H1 (cell line): ENCODE measurements at regions not wholly inside any gene's neighbourhood (a gene's known extent, or its start where the extent isn't known, plus 50 kb on each side); places are given as distances from the start of the nearest gene placed in this dataset.
A peak's percentile ranks its signal among the peaks of the same experiment; 100 is the strongest.

Experiments used
- CTCF ChIA-PET: fragments of 300-600 bp; sonication (Branson Sonifier 250); formaldehyde crosslinking; loops from one replicate; lab custom pipeline; 2021; ENCODE audit not compliant: partially characterized antibody; lab: Charles Lee
- POLR2A ChIA-PET: fragments of 300-600 bp; sonication (Branson Sonifier 250); formaldehyde crosslinking; loops from one replicate; lab custom pipeline; 2021; ENCODE audit warnings: inconsistent platforms; ENCODE audit not compliant: partially characterized antibody; lab: Charles Lee
- DNase-seq, 2 experiments: peaks; one replicate each; pipeline versions ENCODE4 v3.0.0 to v3.0.0-alpha.2; 2010 to 2022; ENCODE audit warnings: low spot score in 2 of 2, low read depth in 1 of 2, mixed read lengths in 1 of 2
- FAIRE-seq: peaks from 2 replicates; lab custom pipeline; 2011; peaks lifted over from hg19 to GRCh38; lab: Jason Lieb, UNC
- H2AFZ ChIP-seq: 2 replicates; pipeline ENCODE4 v1.8.1; 2012; ENCODE audit warnings: low read length, inconsistent platforms
- H2AK5ac ChIP-seq: 2 replicates; pipeline ENCODE4 v1.6.1; 2013; ENCODE audit warnings: low read depth, low read length
- H2BK120ac ChIP-seq: replicated peaks from 2 replicates; pipeline ENCODE3; 2013; ENCODE audit warnings: low read depth, low read length, inconsistent platforms
- H2BK12ac ChIP-seq: 2 replicates; pipeline ENCODE4 v1.6.1; 2013; ENCODE audit warnings: low read depth, low read length
- H2BK15ac ChIP-seq: 2 replicates; pipeline ENCODE4 v1.6.1; 2013; ENCODE audit warnings: low read length
- H2BK20ac ChIP-seq: 2 replicates; pipeline ENCODE4 v1.6.1; 2013; ENCODE audit warnings: low read length
- H2BK5ac ChIP-seq: 2 replicates; pipeline ENCODE4 v1.6.1; 2013; ENCODE audit warnings: low read depth, low read length
- H3K14ac ChIP-seq: 2 replicates; pipeline ENCODE4 v1.6.1; 2013; ENCODE audit warnings: inconsistent platforms; ENCODE audit not compliant: insufficient read length
- H3K18ac ChIP-seq: 2 replicates; pipeline ENCODE4 v1.6.1; 2013; ENCODE audit warnings: low read length; ENCODE audit errors: extremely low read depth
- H3K23ac ChIP-seq: 2 replicates; pipeline ENCODE4 v1.6.1; 2013; ENCODE audit warnings: inconsistent platforms; ENCODE audit not compliant: insufficient read length
- H3K23me2 ChIP-seq: 2 replicates; pipeline ENCODE4 v1.6.1; 2013; ENCODE audit warnings: low read depth, low read length
- H3K27ac ChIP-seq: 2 replicates; pipeline ENCODE4 v1.6.1; 2011; ENCODE audit warnings: low read depth, low read length, inconsistent platforms
- H3K27me3 ChIP-seq, 4 experiments: replicated peaks in 1 of 4; 1 replicate in 1 of 4; 2 replicates in 3 of 4; pipeline versions ENCODE4 v1.6.1 to v1.8.1; 2011 to 2013; ENCODE audit warnings: low read length in 3 of 4, mild to moderate bottlenecking in 3 of 4, inconsistent platforms in 2 of 4, mixed read lengths in 2 of 4, moderate library complexity in 1 of 4; ENCODE audit not compliant: control insufficient read depth in 3 of 4, insufficient read depth in 3 of 4; ENCODE audit errors: extremely low read depth in 1 of 4
- H3K36me3 ChIP-seq, 4 experiments: 2 replicates each; pipeline versions ENCODE4 v1.6.1 to v1.8.1; 2011 to 2013; ENCODE audit warnings: mild to moderate bottlenecking in 4 of 4, low read length in 3 of 4, moderate library complexity in 2 of 4, control low read depth in 1 of 4, inconsistent platforms in 1 of 4; ENCODE audit not compliant: insufficient read depth in 4 of 4, control insufficient read depth in 2 of 4
- H3K4ac ChIP-seq: replicated peaks from 2 replicates; pipeline ENCODE3; 2013; ENCODE audit warnings: low read length, low read depth, mixed read lengths, inconsistent platforms; ENCODE audit not compliant: insufficient read length
- H3K4me1 ChIP-seq, 4 experiments: replicated peaks in 1 of 4; 1 replicate in 1 of 4; 2 replicates in 3 of 4; pipeline versions ENCODE4 v1.6.1 to v1.8.1; 2011 to 2013; ENCODE audit warnings: low read length in 3 of 4, inconsistent platforms in 2 of 4, mixed read lengths in 1 of 4; ENCODE audit not compliant: insufficient read depth in 4 of 4, control insufficient read depth in 3 of 4
- H3K4me2 ChIP-seq, 2 experiments: 2 replicates each; pipeline versions ENCODE4 v1.6.1 to v1.8.1; 2011 to 2013; ENCODE audit warnings: low read depth in 2 of 2, low read length in 2 of 2, control low read depth in 1 of 2, inconsistent platforms in 1 of 2, mild to moderate bottlenecking in 1 of 2; ENCODE audit not compliant: insufficient read depth in 1 of 2
- H3K4me3 ChIP-seq, 4 experiments: fragments of 200-600, 300-600 bp in 1 of 4; sonication (generic), shearing (Covaris generic), sonication (Bioruptor Twin) in 1 of 4; 2 replicates each; pipeline versions ENCODE4 v1.5.1 to v1.8.1; 2011 to 2016; ENCODE audit warnings: low read length in 4 of 4, low read depth in 3 of 4, control low read depth in 2 of 4, inconsistent platforms in 2 of 4, mild to moderate bottlenecking in 2 of 4, mixed read lengths in 1 of 4, moderate library complexity in 1 of 4; ENCODE audit not compliant: insufficient read depth in 2 of 4; ENCODE audit errors: extremely low read depth in 1 of 4
- H3K56ac ChIP-seq: replicated peaks from 2 replicates; pipeline ENCODE3; 2013; ENCODE audit warnings: low read depth, mild to moderate bottlenecking, mixed read lengths, low read length, inconsistent platforms; ENCODE audit not compliant: insufficient read length
- H3K79me1 ChIP-seq: 2 replicates; pipeline ENCODE4 v1.6.1; 2013; ENCODE audit warnings: low read depth, low read length, control low read depth
- H3K79me2 ChIP-seq, 2 experiments: 2 replicates each; pipeline versions ENCODE4 v1.6.1 to v1.8.1; 2012 to 2013; ENCODE audit warnings: low read length in 2 of 2, mild to moderate bottlenecking in 2 of 2, inconsistent platforms in 1 of 2; ENCODE audit not compliant: insufficient read depth in 2 of 2, control insufficient read depth in 1 of 2
- H3K9ac ChIP-seq, 4 experiments: replicated peaks in 1 of 4; 1 replicate in 1 of 4; 2 replicates in 3 of 4; pipeline versions ENCODE4 v1.6.1 to v1.8.1; 2011 to 2013; ENCODE audit warnings: low read depth in 3 of 4, low read length in 3 of 4, control low read depth in 2 of 4, mild to moderate bottlenecking in 2 of 4, moderate library complexity in 2 of 4, inconsistent platforms in 1 of 4; ENCODE audit errors: extremely low read depth in 1 of 4
- H3K9me3 ChIP-seq, 2 experiments: 2 replicates each; pipeline versions ENCODE4 v1.6.1 to v1.8.1; 2012 to 2013; ENCODE audit warnings: mild to moderate bottlenecking in 2 of 2, moderate library complexity in 2 of 2, control low read depth in 1 of 2, inconsistent platforms in 1 of 2, low read depth in 1 of 2, low read length in 1 of 2, mixed read lengths in 1 of 2; ENCODE audit not compliant: insufficient read depth in 2 of 2
- H4K20me1 ChIP-seq, 2 experiments: replicated peaks in 1 of 2; 2 replicates each; pipeline versions ENCODE3 to v1.8.1; 2011 to 2013; ENCODE audit warnings: inconsistent platforms in 2 of 2, low read length in 2 of 2, mild to moderate bottlenecking in 1 of 2; ENCODE audit not compliant: insufficient read depth in 2 of 2, control insufficient read depth in 1 of 2
- H4K5ac ChIP-seq: 2 replicates; pipeline ENCODE4 v1.6.1; 2013; ENCODE audit warnings: low read length, low read depth, mixed read lengths, inconsistent platforms; ENCODE audit not compliant: insufficient read length
- H4K8ac ChIP-seq: 2 replicates; pipeline ENCODE4 v1.8.0; 2013; ENCODE audit warnings: mild to moderate bottlenecking, moderate library complexity, low read length, inconsistent platforms; ENCODE audit not compliant: insufficient read depth; ENCODE audit errors: extremely low read depth
- H4K91ac ChIP-seq: replicated peaks from 2 replicates; pipeline ENCODE3; 2013; ENCODE audit warnings: low read length, mixed read lengths, inconsistent platforms; ENCODE audit not compliant: insufficient read length
- ATF3 ChIP-seq: IDR thresholded peaks from 2 replicates; pipeline ENCODE4 v1.6.1; 2011; ENCODE audit warnings: low read depth, mild to moderate bottlenecking, low read length; ENCODE audit not compliant: insufficient read depth
- BRCA1 ChIP-seq: IDR thresholded peaks from 2 replicates; pipeline ENCODE4 v1.6.1; 2012; ENCODE audit warnings: low read depth, low read length, improper control_type of control experiment
- CBX5 ChIP-seq: fragments of 300-800, 300-1000 bp; sonication (generic); IDR thresholded peaks from 2 replicates; pipeline ENCODE4 v1.7.1; 2016; ENCODE audit warnings: antibody characterized with exemption, low read length, low read depth
- CBX8 ChIP-seq: fragments of 300-800, 300-1000 bp; sonication (generic); IDR thresholded peaks from 2 replicates; pipeline ENCODE4 v1.7.1; 2016; ENCODE audit warnings: low read depth, low read length, borderline replicate concordance
- CREB1 ChIP-seq: IDR thresholded peaks from 2 replicates; pipeline ENCODE4 v1.6.1; 2012; ENCODE audit warnings: inconsistent platforms
- EGR1 ChIP-seq: IDR thresholded peaks from 2 replicates; pipeline ENCODE4 v1.6.1; 2011; ENCODE audit warnings: low read depth, low read length, borderline replicate concordance
- HDAC2 ChIP-seq, 2 experiments: fragments of 300-600 bp in 1 of 2; sonication (generic) in 1 of 2; IDR thresholded peaks; 2 replicates each; pipeline ENCODE4 v1.6.1; 2011 to 2012; ENCODE audit warnings: low read depth in 2 of 2, low read length in 2 of 2, mild to moderate bottlenecking in 2 of 2, moderate library complexity in 2 of 2, borderline replicate concordance in 1 of 2, inconsistent platforms in 1 of 2
- RBBP5 ChIP-seq: IDR thresholded peaks from 2 replicates; pipeline ENCODE4 v1.7.1; 2012; ENCODE audit warnings: low read depth, mild to moderate bottlenecking, inconsistent platforms, low read length, moderate library complexity, borderline replicate concordance
- RXRA ChIP-seq: IDR thresholded peaks from 2 replicates; pipeline ENCODE4 v1.6.1; 2011; ENCODE audit warnings: low read depth, mild to moderate bottlenecking, low read length, moderate library complexity; ENCODE audit not compliant: insufficient read depth
- SIX5 ChIP-seq: IDR thresholded peaks from 2 replicates; pipeline ENCODE4 v1.6.1; 2011; ENCODE audit warnings: mild to moderate bottlenecking, low read depth, low read length
- YY1 ChIP-seq: IDR thresholded peaks from 2 replicates; pipeline ENCODE4 v1.6.1; 2011; ENCODE audit warnings: low read depth, mild to moderate bottlenecking, low read length
- WGBS, 2 experiments: shearing (Covaris generic) in 1 of 2; methylation state at CpG; one replicate each; pipeline versions ENCODE4 v1.1.6 to v1.1.7; 2013 to 2015; ENCODE audit warnings: low lambda C conversion rate in 2 of 2, mixed read lengths in 2 of 2, inconsistent platforms in 1 of 2, low coverage in 1 of 2, missing lambda C conversion rate in 1 of 2; ENCODE audit not compliant: insufficient replicate concordance in 2 of 2, insufficient coverage in 1 of 2, insufficient read length in 1 of 2; ENCODE audit errors: extremely low coverage in 1 of 2, missing lambda C conversion rate in 1 of 2; 5-methylcytosine and 5-hydroxymethylcytosine counted together

DNA sequence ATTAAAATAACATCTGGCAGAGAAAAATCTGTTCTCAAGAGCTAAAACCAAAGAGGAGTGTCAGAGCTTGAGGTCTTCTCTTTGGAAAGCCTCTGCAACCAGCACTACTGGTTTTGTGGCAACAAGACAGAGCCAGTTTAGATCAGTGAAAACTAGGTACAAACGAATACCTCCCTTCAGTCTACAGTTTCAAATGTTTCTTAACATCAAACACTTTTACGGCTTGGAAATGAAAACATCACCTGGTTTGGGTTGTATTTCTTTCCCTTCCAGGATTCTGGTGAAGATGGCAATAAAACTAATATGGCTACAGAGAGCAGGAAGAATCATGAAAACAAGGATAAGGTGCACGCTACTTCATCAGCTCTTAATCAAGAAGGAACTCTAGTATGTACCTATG, 339.4 kb upstream of the ESRRG start:
- Histone ChIP-seq H3K56ac (no peak overlapping the region), H3K18ac (no peak overlapping the region), H4K91ac (no peak overlapping the region), H3K79me2 (no peaks in the 10 kb centered on the region), H2BK20ac (no peak overlapping the region), H2BK12ac (no peak overlapping the region), H3K27me3 (no peaks in the 10 kb centered on the region), H2BK120ac (no peak overlapping the region), H4K20me1 (no peaks in the 10 kb centered on the region), H3K4me1 (peaks cover 0 to 3% (median 0%) of the 10 kb centered on the region in 4 experiments; a peak in 1 of 7 replicates), H3K9ac (no peak overlapping the region), H3K14ac (no peak overlapping the region), H3K23me2 (no peaks in the 10 kb centered on the region), H3K79me1 (no peaks in the 10 kb centered on the region), H2BK15ac (no peak overlapping the region), H4K8ac (no peak overlapping the region), H2AK5ac (no peak overlapping the region), H3K23ac (no peak overlapping the region), H2AFZ (0 out of 2 replicates have a peak overlapping the region, but pooled peaks have one; percentile 15), H3K4ac (no peak overlapping the region), H3K27ac (no peak overlapping the region), H3K36me3 (no peaks in the 10 kb centered on the region), H4K5ac (no peak overlapping the region), H3K9me3 (no peaks in the 10 kb centered on the region), H2BK5ac (no peak overlapping the region), H3K4me3 (no peak overlapping the region), H3K4me2 (no peak overlapping the region)
- POLR2A ChIA-PET = no interaction called here
- TF ChIP-seq CREB1 = no peak
- TF ChIP-seq ATF3 = no peak
- no peak for TF ChIP-seq CBX8
- no peak for TF ChIP-seq RBBP5
- TF ChIP-seq RXRA = no peak
- no peak for TF ChIP-seq CBX5
- no peak for TF ChIP-seq YY1
- no peak for TF ChIP-seq BRCA1
- no peak for TF ChIP-seq SIX5
- TF ChIP-seq HDAC2 (IDR thresholded peaks at IDR 0.05; ENCODE audit: borderline replicate concordance in 1 of 2, low read depth in 2 of 2, low read length in 2 of 2) = no peak
- no peak for TF ChIP-seq EGR1
- no peak for DNase-seq
- WGBS, 2 experiments = 84% methylated on average over 3 of the region's 3 CpGs; no CpG with 5 or more reads in 1 of the 2 experiments
- no peak for FAIRE-seq
- CTCF ChIA-PET = interaction anchor here (0.9 to 1.7 kb wide), 3 partner anchors 13 to 68 kb away, joined by 3 to 13 read pairs (median 3); no protein-coding TSS in a partner anchor
